Erythroblast (primary cell): ENCODE measurements at regions not wholly inside any gene's neighbourhood (a gene's known extent, or its start where the extent isn't known, plus 50 kb on each side); places are given as distances from the start of the nearest gene placed in this dataset.

Source experiments
- GATA1 ChIP-seq: IDR thresholded peaks from 2 replicates; pipeline ENCODE4 v1.6.1; 2011; ENCODE audit warnings: low read depth, mild to moderate bottlenecking, control low read depth, low read length, moderate library complexity
- POLR2A ChIP-seq: IDR thresholded peaks from 2 replicates; pipeline ENCODE4 v1.6.1; 2011; ENCODE audit warnings: mild to moderate bottlenecking, low read length

DNA sequence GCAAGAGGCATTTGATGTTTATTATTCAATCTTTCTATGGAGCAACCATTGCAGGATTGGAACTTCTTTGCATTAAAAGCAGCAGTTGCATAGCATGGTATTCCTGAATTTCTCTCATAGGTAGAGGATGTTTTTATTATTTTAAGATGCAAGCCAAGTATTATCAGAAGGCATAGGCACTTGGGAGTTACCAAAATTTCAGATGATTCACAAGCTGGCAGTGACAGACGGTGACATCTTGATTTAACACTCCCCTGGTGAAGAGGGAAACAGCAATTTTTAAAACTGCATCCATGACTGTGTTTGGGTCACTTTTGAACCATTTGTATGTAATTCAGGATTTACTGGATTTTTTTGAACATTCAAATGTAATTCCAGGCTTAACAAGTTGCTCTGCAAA is 654.3 kb downstream of the SLC4A3 start:
- TF ChIP-seq POLR2A (no peak), GATA1 (no peak)
